H1 (cell line): ENCODE measurements at regions not wholly inside any gene's neighbourhood (a gene's known extent, or its start where the extent isn't known, plus 50 kb on each side); places are given as distances from the start of the nearest gene placed in this dataset.

Experiments
- CTCF ChIA-PET: fragments of 300-600 bp; sonication (Branson Sonifier 250); formaldehyde crosslinking; loops from one replicate; lab custom pipeline; 2021; ENCODE audit not compliant: partially characterized antibody; lab: Charles Lee
- POLR2A ChIA-PET: fragments of 300-600 bp; sonication (Branson Sonifier 250); formaldehyde crosslinking; loops from one replicate; lab custom pipeline; 2021; ENCODE audit warnings: inconsistent platforms; ENCODE audit not compliant: partially characterized antibody; lab: Charles Lee
- DNase-seq, 2 experiments: peaks; one replicate each; pipeline versions ENCODE4 v3.0.0 to v3.0.0-alpha.2; 2010 to 2022; ENCODE audit warnings: low spot score in 2 of 2, low read depth in 1 of 2, mixed read lengths in 1 of 2
- FAIRE-seq: peaks from 2 replicates; lab custom pipeline; 2011; peaks lifted over from hg19 to GRCh38; lab: Jason Lieb, UNC
- H2AFZ ChIP-seq: 2 replicates; pipeline ENCODE4 v1.8.1; 2012; ENCODE audit warnings: low read length, inconsistent platforms
- H2AK5ac ChIP-seq: 2 replicates; pipeline ENCODE4 v1.6.1; 2013; ENCODE audit warnings: low read depth, low read length
- H2BK120ac ChIP-seq: replicated peaks from 2 replicates; pipeline ENCODE3; 2013; ENCODE audit warnings: low read depth, low read length, inconsistent platforms
- H2BK12ac ChIP-seq: 2 replicates; pipeline ENCODE4 v1.6.1; 2013; ENCODE audit warnings: low read depth, low read length
- H2BK15ac ChIP-seq: 2 replicates; pipeline ENCODE4 v1.6.1; 2013; ENCODE audit warnings: low read length
- H2BK20ac ChIP-seq: 2 replicates; pipeline ENCODE4 v1.6.1; 2013; ENCODE audit warnings: low read length
- H2BK5ac ChIP-seq: 2 replicates; pipeline ENCODE4 v1.6.1; 2013; ENCODE audit warnings: low read depth, low read length
- H3K14ac ChIP-seq: 2 replicates; pipeline ENCODE4 v1.6.1; 2013; ENCODE audit warnings: inconsistent platforms; ENCODE audit not compliant: insufficient read length
- H3K18ac ChIP-seq: 2 replicates; pipeline ENCODE4 v1.6.1; 2013; ENCODE audit warnings: low read length; ENCODE audit errors: extremely low read depth
- H3K23ac ChIP-seq: 2 replicates; pipeline ENCODE4 v1.6.1; 2013; ENCODE audit warnings: inconsistent platforms; ENCODE audit not compliant: insufficient read length
- H3K23me2 ChIP-seq: 2 replicates; pipeline ENCODE4 v1.6.1; 2013; ENCODE audit warnings: low read depth, low read length
- H3K27ac ChIP-seq: 2 replicates; pipeline ENCODE4 v1.6.1; 2011; ENCODE audit warnings: low read depth, low read length, inconsistent platforms
- H3K27me3 ChIP-seq, 4 experiments: replicated peaks in 1 of 4; 1 replicate in 1 of 4; 2 replicates in 3 of 4; pipeline versions ENCODE4 v1.6.1 to v1.8.1; 2011 to 2013; ENCODE audit warnings: low read length in 3 of 4, mild to moderate bottlenecking in 3 of 4, inconsistent platforms in 2 of 4, mixed read lengths in 2 of 4, moderate library complexity in 1 of 4; ENCODE audit not compliant: control insufficient read depth in 3 of 4, insufficient read depth in 3 of 4; ENCODE audit errors: extremely low read depth in 1 of 4
- H3K36me3 ChIP-seq, 4 experiments: 2 replicates each; pipeline versions ENCODE4 v1.6.1 to v1.8.1; 2011 to 2013; ENCODE audit warnings: mild to moderate bottlenecking in 4 of 4, low read length in 3 of 4, moderate library complexity in 2 of 4, control low read depth in 1 of 4, inconsistent platforms in 1 of 4; ENCODE audit not compliant: insufficient read depth in 4 of 4, control insufficient read depth in 2 of 4
- H3K4ac ChIP-seq: replicated peaks from 2 replicates; pipeline ENCODE3; 2013; ENCODE audit warnings: low read length, low read depth, mixed read lengths, inconsistent platforms; ENCODE audit not compliant: insufficient read length
- H3K4me1 ChIP-seq, 4 experiments: replicated peaks in 1 of 4; 1 replicate in 1 of 4; 2 replicates in 3 of 4; pipeline versions ENCODE4 v1.6.1 to v1.8.1; 2011 to 2013; ENCODE audit warnings: low read length in 3 of 4, inconsistent platforms in 2 of 4, mixed read lengths in 1 of 4; ENCODE audit not compliant: insufficient read depth in 4 of 4, control insufficient read depth in 3 of 4
- H3K4me2 ChIP-seq, 2 experiments: 2 replicates each; pipeline versions ENCODE4 v1.6.1 to v1.8.1; 2011 to 2013; ENCODE audit warnings: low read depth in 2 of 2, low read length in 2 of 2, control low read depth in 1 of 2, inconsistent platforms in 1 of 2, mild to moderate bottlenecking in 1 of 2; ENCODE audit not compliant: insufficient read depth in 1 of 2
- H3K4me3 ChIP-seq, 4 experiments: fragments of 200-600, 300-600 bp in 1 of 4; sonication (generic), shearing (Covaris generic), sonication (Bioruptor Twin) in 1 of 4; 2 replicates each; pipeline versions ENCODE4 v1.5.1 to v1.8.1; 2011 to 2016; ENCODE audit warnings: low read length in 4 of 4, low read depth in 3 of 4, control low read depth in 2 of 4, inconsistent platforms in 2 of 4, mild to moderate bottlenecking in 2 of 4, mixed read lengths in 1 of 4, moderate library complexity in 1 of 4; ENCODE audit not compliant: insufficient read depth in 2 of 4; ENCODE audit errors: extremely low read depth in 1 of 4
- H3K56ac ChIP-seq: replicated peaks from 2 replicates; pipeline ENCODE3; 2013; ENCODE audit warnings: low read depth, mild to moderate bottlenecking, mixed read lengths, low read length, inconsistent platforms; ENCODE audit not compliant: insufficient read length
- H3K79me1 ChIP-seq: 2 replicates; pipeline ENCODE4 v1.6.1; 2013; ENCODE audit warnings: low read depth, low read length, control low read depth
- H3K79me2 ChIP-seq, 2 experiments: 2 replicates each; pipeline versions ENCODE4 v1.6.1 to v1.8.1; 2012 to 2013; ENCODE audit warnings: low read length in 2 of 2, mild to moderate bottlenecking in 2 of 2, inconsistent platforms in 1 of 2; ENCODE audit not compliant: insufficient read depth in 2 of 2, control insufficient read depth in 1 of 2
- H3K9ac ChIP-seq, 4 experiments: replicated peaks in 1 of 4; 1 replicate in 1 of 4; 2 replicates in 3 of 4; pipeline versions ENCODE4 v1.6.1 to v1.8.1; 2011 to 2013; ENCODE audit warnings: low read depth in 3 of 4, low read length in 3 of 4, control low read depth in 2 of 4, mild to moderate bottlenecking in 2 of 4, moderate library complexity in 2 of 4, inconsistent platforms in 1 of 4; ENCODE audit errors: extremely low read depth in 1 of 4
- H3K9me3 ChIP-seq, 2 experiments: 2 replicates each; pipeline versions ENCODE4 v1.6.1 to v1.8.1; 2012 to 2013; ENCODE audit warnings: mild to moderate bottlenecking in 2 of 2, moderate library complexity in 2 of 2, control low read depth in 1 of 2, inconsistent platforms in 1 of 2, low read depth in 1 of 2, low read length in 1 of 2, mixed read lengths in 1 of 2; ENCODE audit not compliant: insufficient read depth in 2 of 2
- H4K20me1 ChIP-seq, 2 experiments: replicated peaks in 1 of 2; 2 replicates each; pipeline versions ENCODE3 to v1.8.1; 2011 to 2013; ENCODE audit warnings: inconsistent platforms in 2 of 2, low read length in 2 of 2, mild to moderate bottlenecking in 1 of 2; ENCODE audit not compliant: insufficient read depth in 2 of 2, control insufficient read depth in 1 of 2
- H4K5ac ChIP-seq: 2 replicates; pipeline ENCODE4 v1.6.1; 2013; ENCODE audit warnings: low read length, low read depth, mixed read lengths, inconsistent platforms; ENCODE audit not compliant: insufficient read length
- H4K8ac ChIP-seq: 2 replicates; pipeline ENCODE4 v1.8.0; 2013; ENCODE audit warnings: mild to moderate bottlenecking, moderate library complexity, low read length, inconsistent platforms; ENCODE audit not compliant: insufficient read depth; ENCODE audit errors: extremely low read depth
- H4K91ac ChIP-seq: replicated peaks from 2 replicates; pipeline ENCODE3; 2013; ENCODE audit warnings: low read length, mixed read lengths, inconsistent platforms; ENCODE audit not compliant: insufficient read length
- CTCF ChIP-seq, 3 experiments: IDR thresholded peaks; 1 replicate in 2 of 3; 2 replicates in 1 of 3; pipeline versions ENCODE4 v1.5.1 to v1.6.1; 2011; ENCODE audit warnings: low read length in 3 of 3, mild to moderate bottlenecking in 3 of 3, inconsistent platforms in 2 of 3, low read depth in 1 of 3, moderate library complexity in 1 of 3; ENCODE audit not compliant: insufficient read depth in 1 of 3; ENCODE audit errors: control extremely low read depth in 1 of 3
- RAD21 ChIP-seq, 2 experiments: IDR thresholded peaks in 1 of 2; conservative IDR thresholded peaks in 1 of 2; 2 replicates each; pipeline ENCODE4 v1.6.1; 2011; ENCODE audit warnings: low read depth in 2 of 2, low read length in 2 of 2, improper control_type of control experiment in 1 of 2, inconsistent platforms in 1 of 2, mild to moderate bottlenecking in 1 of 2, moderate library complexity in 1 of 2
- RXRA ChIP-seq: IDR thresholded peaks from 2 replicates; pipeline ENCODE4 v1.6.1; 2011; ENCODE audit warnings: low read depth, mild to moderate bottlenecking, low read length, moderate library complexity; ENCODE audit not compliant: insufficient read depth
- WGBS, 2 experiments: shearing (Covaris generic) in 1 of 2; methylation state at CpG; one replicate each; pipeline versions ENCODE4 v1.1.6 to v1.1.7; 2013 to 2015; ENCODE audit warnings: low lambda C conversion rate in 2 of 2, mixed read lengths in 2 of 2, inconsistent platforms in 1 of 2, low coverage in 1 of 2, missing lambda C conversion rate in 1 of 2; ENCODE audit not compliant: insufficient replicate concordance in 2 of 2, insufficient coverage in 1 of 2, insufficient read length in 1 of 2; ENCODE audit errors: extremely low coverage in 1 of 2, missing lambda C conversion rate in 1 of 2; 5-methylcytosine and 5-hydroxymethylcytosine counted together

- CTCF ChIA-PET = interaction anchor here (0.7 to 2.4 kb wide), 9 partner anchors 10 to 542 kb away, joined by 3 to 8 read pairs (median 4); no protein-coding TSS in a partner anchor
- WGBS, 2 experiments = 92% methylated on average over 1 of the region's 1 CpG; no CpG with 5 or more reads in 1 of the 2 experiments
Measured at GRCh38 chr10:44853148-44853734, 57.9 kb upstream of the TMEM72 start.

More at GRCh38 chr10:44853148-44853734, 57.9 kb upstream of the TMEM72 start:
- H2BK12ac ChIP-seq = no peak overlapping the region
- no peak overlapping the region for H4K91ac ChIP-seq
- no peaks in the 10 kb centered on the region for H3K36me3 ChIP-seq
- no peak overlapping the region for H3K14ac ChIP-seq
- no peaks in the 10 kb centered on the region for H3K79me2 ChIP-seq
- H3K4me1 ChIP-seq = peaks cover 0 to 7% (median 5%) of the 10 kb centered on the region in 4 experiments; a peak in 6 of 7 replicates
- no peak overlapping the region for H2BK20ac ChIP-seq
- H3K56ac ChIP-seq = no peak overlapping the region
- H3K18ac ChIP-seq = no peak overlapping the region
- no peak for DNase-seq
- H3K23me2 ChIP-seq = no peaks in the 10 kb centered on the region
- no peak for FAIRE-seq
- H2AFZ ChIP-seq = no peak overlapping the region
- H4K5ac ChIP-seq = no peak overlapping the region
- no peak overlapping the region for H2BK15ac ChIP-seq
- H4K8ac ChIP-seq = no peak overlapping the region
- H2BK5ac ChIP-seq = no peak overlapping the region
- POLR2A ChIA-PET = interaction anchor here (1.1 to 2.5 kb wide), 2 partner anchors 10 to 24 kb away, joined by 3 to 8 read pairs; no protein-coding TSS in a partner anchor
- H2AK5ac ChIP-seq = no peak overlapping the region
- H3K9ac ChIP-seq = no peak overlapping the region
- H4K20me1 ChIP-seq = no peaks in the 10 kb centered on the region
- H2BK120ac ChIP-seq = no peak overlapping the region
- no peaks in the 10 kb centered on the region for H3K9me3 ChIP-seq
- H3K23ac ChIP-seq = no peak overlapping the region
- TF ChIP-seq RXRA (no peak), CTCF (IDR thresholded peaks at IDR 0.05; ENCODE audit: control extremely low read depth in 1 of 3, insufficient read depth in 1 of 3, low read depth in 1 of 3, low read length in 3 of 3) (peak; percentile 49 to 79 (median 50)), RAD21 (IDR thresholded peaks at IDR 0.05 in 1 of 2, conservative IDR thresholded peaks at IDR 0.05 in 1 of 2; ENCODE audit: low read depth in 2 of 2, low read length in 2 of 2) (peak; percentile 46 to 57; a peak in 3 of 4 replicates)
- no peaks in the 10 kb centered on the region; a peak in 3 of 7 replicates for H3K27me3 ChIP-seq
- H3K4me2 ChIP-seq = no peak overlapping the region
- H3K27ac ChIP-seq = no peak overlapping the region
- H3K79me1 ChIP-seq = no peaks in the 10 kb centered on the region
- no peak overlapping the region for H3K4me3 ChIP-seq
- no peak overlapping the region for H3K4ac ChIP-seq
